Jurkat, Clone E6-1 (cell line): ENCODE measurements at regions not wholly inside any gene's neighbourhood (a gene's known extent, or its start where the extent isn't known, plus 50 kb on each side); places are given as distances from the start of the nearest gene placed in this dataset.

Experiments
- DNase-seq: peaks from one replicate; pipeline ENCODE4 v3.0.0-alpha.2; 2011; ENCODE audit warnings: low read depth, low spot score
- H3K4me3 ChIP-seq: 2 replicates; pipeline ENCODE4 v1.5.1; 2011; ENCODE audit warnings: mild to moderate bottlenecking, low read length, control low read depth, moderate library complexity

DNA sequence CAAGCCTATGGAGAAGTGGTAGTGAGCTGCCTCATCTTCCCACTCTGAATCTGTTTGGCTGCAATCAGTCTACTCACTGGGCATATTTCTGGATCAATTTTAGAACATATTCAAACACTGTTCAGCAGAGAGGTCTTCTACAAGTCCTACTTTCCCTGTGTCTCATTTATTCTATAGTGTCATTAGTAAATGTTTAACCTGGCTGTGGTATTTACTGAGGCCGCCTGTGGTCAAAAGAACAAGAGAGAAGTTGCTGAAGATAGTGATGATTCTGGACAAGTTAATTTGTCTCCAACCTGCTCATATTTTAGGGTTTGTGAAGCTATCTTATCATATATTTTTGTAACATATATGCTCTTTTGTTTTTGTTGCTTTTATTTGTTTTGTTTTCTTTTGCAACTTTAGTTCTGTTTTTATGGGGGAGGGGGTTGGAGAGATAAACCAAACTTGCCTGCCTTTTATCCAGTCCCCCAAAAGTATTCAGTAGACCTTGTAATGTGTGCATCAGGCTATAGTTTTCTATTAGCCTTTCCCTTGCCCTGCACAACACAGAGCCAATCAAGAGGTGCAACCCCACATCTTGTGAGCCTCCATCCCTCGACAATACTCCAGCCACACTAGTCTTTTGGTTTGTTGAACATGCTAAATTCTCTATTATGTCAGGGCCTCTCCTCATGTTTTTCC, 362.8 kb upstream of the MBL2 start:
- H3K4me3 ChIP-seq, result no peak overlapping the region
- DNase-seq, result no peak

DNA sequence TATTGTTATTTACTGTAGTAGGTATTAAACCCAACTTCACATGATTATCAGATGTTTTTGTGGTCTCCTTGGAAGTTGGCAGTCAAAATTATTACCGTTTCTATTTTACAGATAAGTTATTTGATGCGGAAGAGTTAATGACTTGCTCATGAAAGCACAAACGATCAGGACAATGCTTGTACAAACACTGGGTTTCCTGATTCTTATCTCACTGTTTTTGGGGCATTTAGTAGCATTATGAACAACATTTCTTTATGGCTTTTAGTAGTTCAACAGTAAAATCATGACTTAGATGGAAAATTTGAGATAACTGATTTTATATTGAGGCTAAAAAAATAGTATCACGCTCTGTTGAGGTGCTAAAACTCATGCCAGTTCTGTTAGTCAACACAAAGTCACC, 361.5 kb upstream of the MBL2 start:
- H3K4me3 ChIP-seq, result no peak overlapping the region

GRCh38 chr10:53130337-53130736, 357.8 kb upstream of the MBL2 start:
- no peak overlapping the region for H3K4me3 ChIP-seq
- DNase-seq, result no peak

More for the DNA sequence above, 361.5 kb upstream of the MBL2 start:
- DNase-seq, result no peak

DNA sequence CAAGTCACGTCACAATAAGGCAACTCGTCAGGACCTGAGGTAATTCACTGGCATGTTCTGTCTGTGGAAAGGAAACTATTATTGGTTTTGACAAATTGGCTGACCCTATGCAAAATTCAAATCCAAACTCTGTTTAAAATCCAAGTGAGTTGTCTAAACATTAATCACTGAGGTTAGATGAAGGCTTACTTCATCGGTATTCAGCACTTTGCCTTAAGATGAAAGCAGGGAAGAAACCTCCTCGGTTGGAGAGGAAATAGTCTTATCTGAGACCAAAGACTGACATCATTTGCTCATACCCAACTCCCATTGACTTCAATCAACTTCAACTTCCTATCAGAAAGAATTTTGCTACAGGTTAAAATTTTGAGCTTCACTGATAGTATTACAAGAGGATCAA, 355.1 kb upstream of the MBL2 start:
- H3K4me3 ChIP-seq, result no peak overlapping the region
- DNase-seq, result no peak

- no peak overlapping the region for H3K4me3 ChIP-seq
- no peak for DNase-seq
Observed at GRCh38 chr10:53123311-53123710, 350.7 kb upstream of the MBL2 start.

- H3K4me3 ChIP-seq, result no peak overlapping the region
- no peak for DNase-seq
Observed at GRCh38 chr10:53122281-53122680, 349.7 kb upstream of the MBL2 start.

- no peak overlapping the region for H3K4me3 ChIP-seq
- DNase-seq, result no peak
Observed at GRCh38 chr10:53115660-53116059, 343.1 kb upstream of the MBL2 start.

- peak overlapping the region; percentile 13 for H3K4me3 ChIP-seq
- peak; percentile 53 for DNase-seq
Observed at GRCh38 chr10:53111529-53111928, 338.9 kb upstream of the MBL2 start.

GRCh38 chr10:53109320-53109719, 336.7 kb upstream of the MBL2 start:
- H3K4me3 ChIP-seq, result no peak overlapping the region
- DNase-seq, result no peak

DNA sequence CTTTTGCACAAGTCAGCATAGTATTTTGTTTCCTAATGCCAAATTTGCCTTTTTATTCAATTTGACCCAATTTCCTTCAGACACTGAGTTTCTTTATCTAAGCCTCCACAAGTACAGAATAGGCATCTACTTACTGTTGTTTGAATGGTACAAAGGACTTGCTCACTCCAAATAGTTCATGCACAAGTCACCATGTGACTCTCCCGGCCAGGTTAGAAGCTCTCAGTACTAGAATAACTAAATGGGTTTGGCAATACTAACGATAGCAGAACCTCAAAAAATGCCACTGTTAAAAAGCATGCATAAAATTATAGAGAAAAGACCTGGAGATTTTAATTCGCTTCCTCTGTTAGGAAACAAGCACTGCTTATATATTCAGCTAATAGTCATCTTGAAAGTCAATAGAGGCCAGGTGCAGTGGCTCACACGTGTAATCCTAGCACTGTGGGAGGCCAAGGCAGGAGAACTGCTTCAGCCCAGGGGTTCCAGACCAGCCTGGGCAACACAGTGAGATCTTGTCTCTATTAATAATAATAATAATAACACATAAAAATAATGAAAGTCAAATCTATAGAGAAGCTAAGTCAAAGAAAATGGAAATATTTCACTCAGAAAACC, 335.8 kb upstream of the MBL2 start:
- no peak overlapping the region for H3K4me3 ChIP-seq
- DNase-seq, result no peak

GRCh38 chr10:53107711-53108110, 335.1 kb upstream of the MBL2 start:
- no peak for DNase-seq
- H3K4me3 ChIP-seq, result no peak overlapping the region

GRCh38 chr10:53102424-53102823, 329.8 kb upstream of the MBL2 start:
- DNase-seq, result no peak
- no peak overlapping the region for H3K4me3 ChIP-seq

- no peak for DNase-seq
- H3K4me3 ChIP-seq, result no peak overlapping the region
Observed at GRCh38 chr10:53093878-53094277, 321.3 kb upstream of the MBL2 start.

- DNase-seq, result no peak
- H3K4me3 ChIP-seq, result no peak overlapping the region
Observed at GRCh38 chr10:53091574-53091973, 319.0 kb upstream of the MBL2 start.

DNA sequence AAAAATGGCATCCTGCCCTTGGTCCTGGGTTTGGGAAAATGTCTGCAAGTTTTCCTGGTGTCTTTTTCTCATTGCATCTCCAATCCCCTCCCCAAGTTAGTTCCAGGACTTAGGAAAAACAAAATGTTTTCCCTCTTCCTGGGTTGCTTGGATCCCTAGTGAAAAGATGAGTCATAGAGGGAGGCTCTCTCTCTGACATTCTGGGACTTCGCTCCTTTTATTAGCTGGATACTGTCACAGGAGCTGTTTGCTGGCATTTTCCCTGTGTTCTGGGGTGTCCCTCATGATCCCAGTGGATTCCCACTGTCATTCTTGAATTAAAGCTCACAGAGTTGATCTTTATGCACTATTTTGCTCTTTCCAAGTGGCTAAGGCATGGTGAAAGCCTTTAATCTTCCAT, 316.4 kb upstream of the MBL2 start:
- no peak for DNase-seq
- no peak overlapping the region for H3K4me3 ChIP-seq

DNA sequence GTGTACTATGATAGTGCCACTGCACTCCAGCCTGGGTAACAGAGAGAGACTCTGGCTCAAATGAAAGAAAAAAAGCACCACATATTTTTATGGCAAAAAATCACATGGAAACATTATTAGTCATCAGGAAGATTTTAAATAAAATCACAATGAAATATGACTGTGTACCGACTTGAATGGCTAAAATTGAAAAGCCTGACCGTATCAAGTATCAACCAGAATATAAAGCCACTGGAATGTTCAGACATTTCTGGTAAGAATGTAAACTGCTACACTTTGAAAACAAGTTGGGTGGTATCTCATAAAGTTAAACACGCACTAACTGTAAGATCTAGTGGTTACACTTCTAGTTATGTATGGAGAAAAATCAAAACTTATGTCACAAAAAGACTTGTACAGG, 306.7 kb upstream of the MBL2 start:
- H3K4me3 ChIP-seq, result no peak overlapping the region
- no peak for DNase-seq

- H3K4me3 ChIP-seq, result no peak overlapping the region
- DNase-seq, result no peak
Observed at GRCh38 chr10:53076948-53077347, 304.4 kb upstream of the MBL2 start.

DNA sequence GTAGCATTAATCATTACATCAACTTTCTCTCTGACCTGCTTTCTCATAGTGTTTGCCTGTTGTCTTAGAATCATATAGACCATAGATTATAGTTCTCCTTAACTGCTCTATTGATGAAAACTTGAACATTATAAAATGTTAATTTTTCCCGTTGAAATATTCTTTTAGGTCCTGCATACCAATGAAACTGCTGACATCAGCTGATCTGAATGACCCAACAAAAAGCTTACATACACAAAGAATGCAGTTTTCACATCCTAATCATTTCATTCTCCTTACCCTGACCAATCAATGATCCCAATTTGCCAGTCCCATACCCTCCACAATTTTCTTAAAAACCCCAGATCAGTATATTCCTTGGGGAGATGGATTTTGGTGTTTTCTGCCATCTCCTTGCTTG, 302.9 kb upstream of the MBL2 start:
- DNase-seq, result no peak
- no peak overlapping the region for H3K4me3 ChIP-seq

- no peak for DNase-seq
- no peak overlapping the region for H3K4me3 ChIP-seq
Observed at GRCh38 chr10:53072144-53072543, 299.6 kb upstream of the MBL2 start.

DNA sequence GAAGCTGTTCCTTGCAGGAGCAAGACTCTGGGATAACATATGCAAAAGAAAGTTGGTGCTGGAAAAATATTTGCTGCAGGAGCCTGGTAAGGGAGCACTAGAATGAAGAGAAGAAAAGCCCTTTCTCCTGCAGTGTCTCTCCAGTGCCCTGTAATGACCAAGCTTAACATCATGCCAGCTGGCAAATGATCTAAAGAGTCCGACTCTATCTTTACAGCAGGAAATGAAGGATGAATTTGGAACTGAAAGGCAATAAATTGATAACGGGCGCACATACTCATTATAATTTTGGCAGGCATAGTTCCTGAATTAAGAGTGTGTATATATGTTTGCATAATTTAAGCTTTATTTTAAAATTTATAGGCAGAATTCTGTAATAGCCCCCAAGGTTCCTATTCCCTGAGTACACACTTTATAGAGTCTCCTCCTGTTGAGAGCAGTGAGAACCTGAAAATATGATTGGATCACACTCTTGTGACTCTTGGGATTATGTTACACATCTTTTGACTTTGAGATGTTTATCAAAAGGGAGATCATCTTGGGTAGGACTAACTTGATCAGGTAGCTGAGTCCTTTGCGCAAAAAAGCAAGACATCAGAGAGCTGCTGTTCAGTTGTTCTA, 299.0 kb upstream of the MBL2 start:
- H3K4me3 ChIP-seq, result no peak overlapping the region
- DNase-seq, result no peak

GRCh38 chr10:53069013-53069412, 296.4 kb upstream of the MBL2 start:
- DNase-seq, result no peak
- no peak overlapping the region for H3K4me3 ChIP-seq
